GM18508 (cell line): ENCODE measurements at regions not wholly inside any gene's neighbourhood (a gene's known extent, or its start where the extent isn't known, plus 50 kb on each side); places are given as distances from the start of the nearest gene placed in this dataset.
"Not testable (repeated sequence)": the region's sequence is repeated elsewhere in the genome, so short reads cannot be mapped to it uniquely, and the experiment has no call there.

ENCODE experiments used
- ATAC-seq: cut with Tn5 transposase; IDR thresholded peaks from one replicate; pipeline ENCODE4 v1.9.1; 2021; ENCODE audit warnings: moderate number of reproducible peaks; ENCODE audit not compliant: insufficient read depth, unreplicated experiment

DNA sequence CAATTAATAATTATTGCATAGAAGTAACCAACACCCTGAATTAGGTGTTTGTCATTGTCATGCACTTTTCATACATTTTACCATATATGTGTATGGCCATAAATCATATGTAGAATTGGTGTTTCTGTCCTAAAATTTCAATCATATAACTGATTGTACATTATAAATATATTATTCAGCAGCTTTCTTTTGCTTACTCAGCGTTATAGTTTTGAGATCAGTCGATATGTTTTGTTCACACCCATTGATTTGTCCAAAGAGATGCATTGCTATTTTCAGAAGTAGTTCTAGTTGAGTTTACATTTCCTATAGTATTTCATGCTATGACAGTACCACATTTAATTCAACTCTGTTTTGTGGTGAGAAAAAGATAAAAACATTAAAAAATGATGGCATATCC is 50.5 kb upstream of the PARP4 start:
- ATAC-seq, result no peak

DNA sequence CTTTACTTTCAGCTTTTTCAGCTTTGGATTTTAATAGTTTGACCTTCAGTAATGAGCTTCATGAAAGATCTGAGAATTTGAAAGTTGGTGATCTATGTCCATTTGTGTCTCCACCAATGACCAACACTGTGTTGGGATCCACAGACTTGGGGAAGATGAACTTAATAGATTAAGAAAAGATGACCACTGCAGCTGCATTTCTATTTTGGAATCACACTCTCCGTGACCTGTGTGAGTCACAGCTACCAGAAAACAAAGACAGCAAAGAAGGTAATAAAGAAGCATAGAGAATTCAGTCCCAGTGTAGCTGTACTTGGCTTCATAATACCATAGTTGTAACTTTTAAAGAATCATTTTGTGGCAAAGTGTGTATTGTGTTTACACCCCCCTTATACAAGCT is 51.4 kb upstream of the PARP4 start:
- not testable (repeated sequence) for ATAC-seq

DNA sequence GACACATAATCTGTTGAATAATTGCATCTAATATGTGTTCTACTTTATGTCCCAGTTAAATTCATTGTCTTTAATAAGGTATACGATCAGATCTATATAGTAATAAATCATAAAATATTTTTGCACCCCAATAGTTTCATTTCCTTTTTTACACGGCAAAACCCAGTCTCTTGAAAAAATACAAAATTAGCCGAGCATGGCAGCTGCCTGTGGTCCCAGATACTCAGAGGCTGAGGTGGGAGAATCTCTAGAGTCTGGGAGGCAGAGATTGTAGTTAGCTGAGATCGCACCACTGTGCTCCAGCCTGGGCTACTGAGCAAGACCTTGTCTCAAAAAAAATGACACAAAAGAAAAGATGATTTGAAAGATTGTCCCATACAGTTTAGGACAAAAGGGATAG is 52.3 kb upstream of the PARP4 start:
- no peak for ATAC-seq

DNA sequence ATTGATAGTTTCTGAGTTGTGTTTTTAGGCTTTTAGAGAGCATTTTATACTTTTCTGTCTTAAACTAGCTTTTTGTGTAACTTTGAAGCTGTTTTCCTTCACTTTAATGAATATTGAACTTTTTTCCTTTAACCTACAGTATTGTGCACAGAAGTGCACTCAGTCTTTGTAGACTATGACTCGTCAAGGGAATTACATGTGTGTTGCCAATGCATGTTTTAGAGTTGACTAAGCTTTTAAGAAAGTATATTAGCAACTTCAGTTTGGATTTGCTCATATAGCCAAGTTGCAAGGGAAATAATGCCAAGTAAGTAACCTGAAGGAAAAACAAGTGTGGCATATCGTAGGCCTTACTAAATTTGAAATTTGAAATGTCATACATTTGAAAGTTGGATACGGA is 55.0 kb upstream of the PARP4 start:
- not testable (repeated sequence) for ATAC-seq

DNA sequence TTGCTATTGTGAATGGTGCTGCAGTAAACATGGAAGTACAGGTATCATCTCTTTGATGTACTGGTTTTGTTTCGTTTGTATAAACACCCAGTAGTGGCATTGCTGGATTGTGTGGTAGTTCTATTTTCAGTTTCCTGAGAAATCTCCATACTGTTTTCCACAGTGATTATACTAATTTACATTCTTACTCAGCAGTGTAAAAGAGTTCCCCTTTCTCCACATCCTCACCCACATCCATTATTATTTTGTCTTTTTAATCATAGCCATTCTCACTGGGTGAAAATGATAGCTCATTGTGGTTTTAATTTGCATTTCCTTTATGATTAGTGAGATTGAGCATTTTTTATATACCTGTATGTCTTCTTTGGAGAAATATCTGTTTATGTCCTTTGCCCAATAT is 62.3 kb upstream of the PARP4 start:
- ATAC-seq, result no peak

DNA sequence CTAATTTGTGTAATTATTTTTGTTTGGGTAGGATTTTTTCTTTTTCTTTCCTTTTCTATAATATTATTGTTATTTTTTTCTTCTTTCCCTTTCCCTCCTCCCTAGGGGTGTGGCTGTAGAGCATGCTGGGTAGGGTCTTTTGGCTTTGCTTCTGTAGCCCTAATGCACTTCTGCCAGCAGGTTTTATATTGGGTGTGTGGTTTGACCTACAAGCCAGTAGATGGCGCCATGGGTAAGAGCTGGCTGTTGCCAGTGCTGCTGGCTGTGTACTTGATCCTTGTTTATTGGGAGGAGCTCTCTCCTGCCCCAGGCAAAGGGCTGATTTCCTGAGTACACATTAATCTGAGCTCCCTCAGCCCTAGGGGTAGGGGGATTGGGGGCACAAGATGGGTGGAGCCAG is 67.7 kb upstream of the PARP4 start:
- not testable (repeated sequence) for ATAC-seq

DNA sequence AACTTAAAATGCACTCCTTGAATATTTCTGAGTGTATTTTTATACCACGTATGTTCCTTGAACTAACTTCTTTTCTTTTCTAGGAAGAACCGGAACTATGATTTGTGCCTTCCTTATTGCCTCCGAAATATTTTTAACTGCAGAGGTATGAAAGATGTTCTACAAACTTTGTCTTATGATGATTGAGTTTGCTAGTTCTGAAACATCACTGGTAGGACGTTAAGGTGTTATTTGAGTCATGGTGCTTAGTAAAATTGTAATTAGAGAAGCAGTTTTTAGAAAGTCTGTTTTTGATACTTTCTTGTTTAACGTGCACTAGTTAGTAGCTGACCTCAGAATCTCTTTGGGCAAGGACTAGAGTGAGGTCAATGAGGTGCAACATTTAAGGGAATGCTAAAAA is 69.0 kb upstream of the PARP4 start:
- ATAC-seq, result not testable (repeated sequence)

DNA sequence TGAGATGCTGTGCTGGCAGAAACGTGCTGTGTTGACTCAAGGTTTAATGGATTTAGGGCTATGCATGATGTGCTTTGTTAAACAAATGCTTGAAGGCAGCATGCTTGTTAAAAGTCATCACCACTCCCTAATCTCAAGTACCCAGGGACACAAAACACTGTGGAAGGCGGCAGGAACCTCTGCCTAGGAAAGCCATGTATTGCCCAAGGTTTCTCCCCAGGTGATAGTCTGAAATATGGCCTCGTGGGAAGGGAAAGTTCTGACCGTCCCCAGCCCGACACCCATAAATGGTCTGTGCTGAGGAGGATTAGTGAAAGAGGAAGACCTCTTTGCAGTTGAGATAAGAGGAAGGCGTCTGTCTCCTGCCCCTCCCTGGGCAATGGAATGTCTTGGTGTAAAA is 79.1 kb upstream of the PARP4 start:
- not testable (repeated sequence) for ATAC-seq

DNA sequence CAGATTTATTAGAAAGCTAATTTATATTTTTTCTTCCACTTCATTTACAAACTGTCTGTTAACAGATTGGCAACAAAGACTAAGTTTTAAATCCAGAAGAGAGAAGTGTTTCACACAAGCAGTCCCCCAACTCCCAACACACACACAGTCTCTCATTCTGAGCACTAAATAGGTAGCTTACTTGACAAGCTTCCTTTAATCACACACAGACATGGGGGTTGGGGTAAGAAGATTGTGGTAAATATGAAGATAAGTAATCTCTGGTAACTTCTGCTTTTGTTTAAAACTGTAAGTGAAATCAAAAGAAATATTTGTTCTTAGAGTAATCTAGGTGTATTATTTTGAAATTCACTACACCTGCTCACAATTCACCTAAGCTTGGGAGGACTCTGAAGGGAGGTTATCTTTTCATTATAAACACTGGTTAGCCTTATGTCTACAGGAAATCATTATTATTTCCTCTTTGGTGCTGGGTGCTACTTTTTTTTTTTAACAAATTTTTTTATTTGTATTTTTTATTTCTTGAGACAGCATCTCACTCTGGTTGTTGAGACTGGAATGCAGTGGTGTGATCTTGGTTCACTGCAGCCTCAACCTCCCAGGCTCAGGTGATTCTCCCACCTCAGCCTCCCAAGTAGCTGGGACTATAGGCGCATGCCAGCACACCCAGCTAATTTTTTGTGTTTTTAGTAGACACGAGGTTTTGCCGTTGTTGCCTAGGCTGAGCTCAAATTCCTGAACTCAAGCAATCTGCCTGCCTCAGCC is 82.1 kb upstream of the ATP12A start:
- not testable (repeated sequence) for ATAC-seq

DNA sequence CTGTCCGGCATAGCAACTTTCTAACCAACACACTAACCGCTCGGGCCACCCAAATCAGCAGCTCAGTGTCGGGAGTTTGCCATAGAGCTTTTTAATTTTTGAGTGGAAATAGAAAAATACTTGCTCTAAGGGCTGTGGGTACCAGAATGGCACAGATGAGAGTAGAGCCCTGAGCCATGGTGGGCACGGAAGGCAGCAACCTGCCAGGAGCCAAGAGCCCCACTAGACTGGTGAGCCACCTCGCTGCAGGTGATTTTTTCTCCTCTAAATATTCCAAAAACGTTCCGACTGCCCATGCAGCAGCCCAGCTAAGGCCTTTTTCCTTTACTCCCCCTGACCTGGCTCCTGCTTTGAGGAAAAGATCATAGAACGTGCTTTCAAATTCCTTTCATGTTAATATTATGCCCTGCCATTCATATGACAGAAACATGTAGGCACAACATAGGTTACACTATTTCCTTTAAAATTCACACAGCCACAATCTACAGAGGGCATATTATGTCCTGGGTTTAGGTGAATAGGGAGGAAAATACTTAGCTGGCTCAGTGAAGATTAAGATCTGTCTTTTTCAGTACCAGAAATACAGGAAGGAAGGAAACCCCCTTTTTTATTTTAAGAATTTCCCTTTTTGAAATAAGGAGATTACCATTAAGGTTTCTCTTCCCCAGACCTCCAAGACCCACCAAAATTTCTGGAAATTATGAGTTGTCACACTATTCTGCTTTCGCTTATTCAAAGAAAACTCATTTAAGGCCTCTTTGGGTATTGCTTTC is 81.0 kb upstream of the ATP12A start:
- not testable (repeated sequence) for ATAC-seq

DNA sequence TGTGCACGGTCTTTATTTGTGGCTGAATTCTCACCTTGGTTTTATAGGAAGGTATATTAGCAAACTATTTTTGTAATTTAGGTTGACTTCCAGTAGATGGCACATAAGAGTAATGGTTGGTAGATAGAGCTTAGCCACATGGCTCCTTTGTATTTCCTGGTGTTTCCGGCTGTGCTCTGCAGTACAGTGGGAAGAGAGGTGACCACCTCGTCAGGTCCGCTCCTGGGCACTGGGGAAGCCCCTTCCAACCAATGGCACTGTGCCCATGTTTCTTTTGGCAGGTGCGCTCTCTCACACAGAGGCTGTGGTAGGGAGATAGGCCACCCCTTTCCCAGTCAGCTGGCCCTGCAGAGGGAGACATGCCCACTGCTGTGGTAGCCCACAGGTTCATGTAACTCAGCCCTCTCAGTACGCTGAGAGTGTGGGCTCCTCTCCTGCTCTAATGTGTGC is 74.3 kb upstream of the ATP12A start:
- no peak for ATAC-seq

DNA sequence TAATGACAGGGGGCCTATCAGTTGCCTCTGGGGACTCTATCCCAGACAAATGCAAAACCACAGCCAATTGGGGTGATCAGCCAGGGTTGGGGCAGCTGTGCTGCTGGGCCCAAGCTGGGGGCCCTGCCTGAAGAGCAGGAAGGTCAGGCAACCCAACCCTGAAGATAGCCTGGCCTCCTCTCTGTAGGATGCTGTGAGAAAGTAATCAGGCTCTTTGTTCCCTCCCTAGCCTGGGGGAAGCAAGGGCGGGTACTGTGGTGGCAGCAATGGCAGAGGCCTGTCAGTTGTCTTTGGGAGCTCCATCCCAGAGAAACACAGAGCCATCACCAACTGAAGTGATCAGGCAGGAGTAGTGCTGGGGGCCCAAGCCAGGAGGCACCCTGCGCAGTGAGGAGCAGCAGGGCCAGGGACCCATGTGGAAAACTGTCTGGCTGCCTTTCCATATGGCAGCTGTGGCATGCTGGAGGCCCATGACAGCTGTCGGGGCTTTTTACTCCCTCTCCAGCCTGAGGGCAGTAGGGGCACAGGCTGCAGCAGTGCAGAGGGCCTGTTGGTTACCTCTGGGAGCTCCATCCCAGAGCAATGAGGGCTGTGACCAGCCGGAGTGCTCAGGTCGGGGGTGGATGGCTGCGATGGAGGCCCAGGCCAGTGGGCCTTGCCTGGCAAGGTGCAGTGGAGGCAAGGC is 73.6 kb upstream of the ATP12A start:
- ATAC-seq, result no peak

DNA sequence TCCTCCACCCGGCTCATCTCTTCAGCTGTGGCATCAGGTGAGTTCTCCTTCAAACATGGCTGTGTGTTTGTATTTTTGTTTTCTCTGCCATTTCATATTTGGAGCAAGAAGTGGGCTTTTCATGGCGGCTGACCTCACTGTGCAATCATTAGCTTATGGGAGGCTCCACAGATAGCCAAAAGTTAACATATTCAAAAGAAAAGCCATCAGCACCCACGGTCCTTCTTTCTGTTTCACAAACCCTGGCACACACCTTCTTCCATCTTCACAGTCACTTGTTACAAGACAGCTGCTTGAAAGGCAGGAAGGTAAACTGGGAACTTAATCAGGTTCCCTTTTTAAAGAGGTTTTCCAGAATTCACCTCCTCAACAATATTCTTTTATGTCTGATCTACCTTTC is 69.3 kb upstream of the ATP12A start:
- ATAC-seq, result no peak

DNA sequence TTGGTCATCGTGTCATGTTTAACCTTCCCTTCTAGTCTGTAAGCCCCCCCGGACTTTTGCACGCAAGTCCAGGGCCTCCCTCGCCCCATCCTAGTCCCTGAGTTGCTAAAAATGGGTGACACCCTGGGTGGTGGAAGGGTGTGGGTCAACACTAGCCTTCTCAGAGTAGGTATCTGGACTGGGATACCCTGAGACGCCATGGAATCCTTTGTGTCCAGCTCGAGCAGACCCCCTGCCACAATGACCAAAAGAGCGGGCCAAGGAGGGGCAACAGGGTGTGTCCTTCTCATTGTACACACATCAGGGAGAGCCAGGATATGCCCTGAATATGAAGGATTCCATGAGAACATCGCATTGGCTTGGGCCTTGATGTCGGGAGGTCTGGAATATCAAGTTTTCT is 67.5 kb upstream of the ATP12A start:
- no peak for ATAC-seq

DNA sequence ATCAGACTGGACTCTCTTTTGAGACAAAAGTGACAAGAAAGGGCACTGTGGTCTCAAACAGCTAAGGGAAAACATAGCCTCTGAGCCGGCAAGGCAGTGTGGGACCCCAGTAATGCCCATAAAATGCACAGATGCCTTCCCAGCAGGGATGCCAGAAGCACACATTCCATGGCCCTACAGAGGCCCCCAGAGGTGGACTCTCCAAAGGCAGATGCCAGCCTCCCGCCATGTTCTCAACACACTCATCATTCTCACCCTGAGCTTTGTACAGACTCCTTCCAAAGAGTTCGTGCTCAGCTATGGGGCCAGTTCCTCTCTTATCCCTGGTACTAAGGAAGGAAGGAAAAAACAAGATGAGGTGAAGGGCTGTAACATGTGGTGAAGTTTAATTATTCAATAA is 67.1 kb upstream of the ATP12A start:
- ATAC-seq, result no peak

DNA sequence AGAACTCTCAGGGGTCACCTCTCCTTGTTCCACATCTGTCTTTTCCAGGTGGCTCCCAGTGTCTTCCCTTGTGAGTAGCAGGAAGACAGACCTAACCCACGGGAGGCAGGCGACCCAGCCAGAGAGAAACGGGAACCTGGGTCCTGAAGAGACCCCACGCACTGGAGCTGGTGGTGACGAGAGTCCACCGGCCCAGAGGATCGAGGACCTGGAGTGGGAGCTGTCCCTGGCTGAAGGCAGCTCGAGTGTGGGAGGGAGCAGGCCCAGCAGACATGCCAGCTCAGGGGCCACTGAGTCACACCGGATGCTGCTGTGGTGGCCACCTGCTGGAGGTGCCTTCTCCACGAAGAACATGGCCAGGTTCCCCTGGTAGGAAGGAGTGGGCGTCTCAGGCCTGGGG is 66.5 kb upstream of the ATP12A start:
- no peak for ATAC-seq

DNA sequence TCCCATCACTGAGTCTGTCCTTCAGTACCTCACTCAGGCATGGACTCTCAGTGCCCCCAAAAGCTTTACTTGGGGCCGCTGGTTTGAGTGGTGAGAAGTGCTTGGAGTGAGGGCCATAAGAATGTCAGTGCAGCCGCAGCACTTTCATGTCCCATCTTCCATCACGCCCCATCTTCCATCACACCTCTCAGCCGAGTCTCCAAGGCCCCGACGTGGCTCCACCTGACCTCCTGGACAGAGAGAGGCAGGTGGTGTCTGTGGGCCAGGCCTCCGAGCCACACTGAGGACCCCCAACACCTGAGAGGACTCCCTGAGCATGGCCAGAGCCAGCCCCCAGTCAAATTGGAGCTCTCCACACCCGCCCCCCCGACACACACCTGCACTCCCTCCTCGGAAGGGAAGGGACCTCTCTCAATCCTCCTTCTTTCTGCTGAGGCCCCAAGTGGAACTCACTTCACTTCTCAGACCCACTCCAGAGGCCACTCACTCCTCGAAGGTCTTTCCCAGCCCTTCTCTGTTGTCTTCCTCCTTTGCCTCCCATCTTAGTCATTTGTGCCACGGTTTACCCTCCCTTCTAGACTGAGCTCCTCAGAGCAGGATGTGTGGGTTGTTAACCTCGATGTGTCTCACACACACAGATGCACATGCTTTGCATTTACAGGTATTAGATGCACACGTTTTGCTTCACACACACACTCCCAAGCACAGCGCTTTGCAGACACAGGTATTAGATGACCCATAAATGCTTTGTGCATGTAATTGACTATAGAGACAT is 65.7 kb upstream of the ATP12A start:
- ATAC-seq, result no peak

DNA sequence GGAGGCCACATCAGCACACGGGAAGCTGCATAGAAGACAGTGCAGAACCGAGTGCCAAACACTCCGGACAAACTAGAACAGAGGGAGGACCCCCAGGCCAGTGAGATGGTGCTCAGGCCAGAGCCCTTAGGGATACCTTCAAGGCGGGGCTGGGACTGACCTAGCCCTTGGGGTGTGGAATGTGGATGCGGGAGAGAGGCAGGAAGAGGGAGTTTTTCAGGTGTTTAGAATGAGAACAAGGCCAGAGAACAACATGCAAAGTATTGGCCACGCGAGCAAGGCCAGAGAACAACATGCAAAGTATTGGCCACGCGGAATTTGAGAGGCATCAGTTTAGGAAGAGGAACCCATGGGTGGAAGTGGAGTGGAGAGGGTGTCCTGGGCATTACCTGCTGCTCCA is 65.1 kb upstream of the ATP12A start:
- no peak for ATAC-seq

DNA sequence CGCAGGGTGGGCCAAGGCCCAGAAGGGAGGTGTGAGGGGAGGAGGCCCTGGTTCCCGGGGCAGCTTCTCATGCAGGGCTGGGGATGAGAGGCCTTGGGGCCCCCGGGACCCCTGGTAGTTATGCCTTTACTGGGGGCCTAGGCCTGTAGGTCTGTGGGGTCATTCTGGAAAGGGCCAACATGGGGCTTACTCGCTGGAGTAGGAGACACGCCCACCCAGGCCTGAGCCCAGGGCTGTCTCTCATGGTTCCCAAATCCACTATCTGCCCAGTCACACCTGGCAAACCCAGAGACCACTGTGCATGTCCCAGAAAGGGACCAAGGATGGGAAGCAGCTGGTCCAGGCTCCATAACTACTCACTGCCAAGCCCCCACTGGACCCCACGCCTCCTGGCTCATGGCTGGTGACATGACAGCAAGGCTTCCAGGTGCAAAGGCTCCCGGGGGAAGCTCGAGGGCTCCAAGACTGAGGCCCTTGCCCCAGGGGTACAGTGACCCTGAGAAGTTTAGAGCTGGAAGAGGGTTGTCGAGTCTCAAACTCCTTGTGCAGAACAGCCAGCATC is 64.2 kb upstream of the ATP12A start:
- no peak for ATAC-seq

DNA sequence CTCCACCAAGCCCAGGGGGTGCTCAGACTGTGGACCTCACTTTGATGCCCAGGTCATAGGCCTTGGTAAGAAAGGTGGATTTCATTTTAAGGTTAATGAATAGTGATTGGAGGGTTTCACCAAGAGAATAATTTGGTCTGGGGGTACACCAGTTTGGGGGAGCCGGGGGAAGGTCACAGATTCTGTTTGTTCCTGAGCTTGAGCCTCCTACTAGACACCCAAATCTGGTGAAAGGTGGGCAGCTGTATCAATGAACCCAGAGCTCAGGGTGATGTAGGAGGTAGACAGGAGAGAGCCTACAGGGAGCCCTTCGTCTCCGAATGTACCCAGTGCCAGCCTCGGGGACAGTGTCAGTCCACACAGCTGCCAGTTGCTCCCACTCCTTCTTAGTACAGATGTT is 63.7 kb upstream of the ATP12A start:
- ATAC-seq, result no peak
